Brain microvascular endothelial cell (primary cell): ENCODE measurements at regions not wholly inside any gene's neighbourhood (a gene's known extent, or its start where the extent isn't known, plus 50 kb on each side); places are given as distances from the start of the nearest gene placed in this dataset.

Experiments used
- DNase-seq: peaks from one replicate; pipeline ENCODE4 v3.0.0-alpha.2; 2020
- H3K27ac ChIP-seq: fragments of 250-450 bp; sonication (Bioruptor Pico); 2 replicates; pipeline ENCODE4 v1.5.1; 2020; ENCODE audit warnings: mild to moderate bottlenecking, moderate library complexity
- H3K27me3 ChIP-seq: fragments of 250-450 bp; sonication (Bioruptor Pico); replicated peaks from 2 replicates; pipeline ENCODE4 v1.5.1; 2020; ENCODE audit warnings: mild to moderate bottlenecking
- H3K36me3 ChIP-seq: fragments of 250-450 bp; sonication (Bioruptor Pico); replicated peaks from 2 replicates; pipeline ENCODE4 v1.5.1; 2020; ENCODE audit warnings: mild to moderate bottlenecking
- H3K4me3 ChIP-seq: 2 replicates; pipeline ENCODE4 v1.5.1; 2011; ENCODE audit warnings: low read depth, mild to moderate bottlenecking, control low read depth, low read length, moderate library complexity
- in situ Hi-C: cut with HindIII; loops from 2 replicates; pipeline ENCODE4 v1.10.0; 2017; ENCODE audit warnings: low sequenced_read_pairs, low pct_ligation_motif_present
- TF ChIP-seq, protein P1 (sequence below): IDR thresholded peaks from 2 replicates; pipeline ENCODE4 v1.5.1; 2011; ENCODE audit warnings: low read depth, mild to moderate bottlenecking, moderate library complexity, low read length, control low read depth, inconsistent platforms; ENCODE audit errors: missing control alignments

DNA sequence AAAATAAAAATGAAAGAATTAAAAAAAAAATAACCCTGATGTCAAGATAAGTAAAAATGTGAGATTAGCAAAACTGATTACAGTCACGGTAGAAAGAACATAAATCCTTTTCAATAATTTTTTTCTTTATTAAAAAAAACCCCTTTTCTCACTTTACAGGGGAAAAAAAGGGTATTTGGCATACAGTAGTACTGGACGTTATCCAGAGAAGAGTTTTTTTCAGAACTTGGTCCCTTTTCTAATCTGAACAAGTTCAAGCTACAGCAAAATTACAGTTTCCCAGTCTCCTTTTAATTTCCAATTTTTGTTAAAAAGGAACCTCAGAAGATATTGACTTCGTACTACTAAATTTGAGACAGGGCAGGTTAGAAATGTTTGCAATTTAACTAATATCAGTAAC, 134.7 kb upstream of the DCN start:
- in situ Hi-C loops: no loop called here
- no peak for DNase-seq

DNA sequence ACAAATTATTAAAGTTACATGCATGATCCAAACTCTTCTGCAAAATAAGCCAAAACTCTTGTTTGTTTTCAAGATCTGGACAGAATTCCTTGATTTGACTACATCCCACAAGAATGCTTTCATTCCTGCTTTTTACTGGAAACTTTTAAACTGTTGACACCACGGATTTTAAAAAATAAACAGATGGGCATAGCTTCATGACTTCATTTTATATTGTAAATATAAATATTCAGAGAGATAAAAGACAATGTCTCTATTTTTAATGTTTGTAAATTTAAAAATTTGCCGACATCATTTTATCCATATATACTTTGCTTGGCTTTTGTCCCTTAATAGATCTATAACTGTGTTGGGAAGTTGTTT, 134.3 kb upstream of the DCN start:
- Histone ChIP-seq H3K4me3 (no peak overlapping the region), H3K27me3 (no peaks in the 10 kb centered on the region), H3K36me3 (no peaks in the 10 kb centered on the region), H3K27ac (no peak overlapping the region)
- DNase-seq: no peak
- in situ Hi-C loops: no loop called here
- TF ChIP-seq, protein P1, sequence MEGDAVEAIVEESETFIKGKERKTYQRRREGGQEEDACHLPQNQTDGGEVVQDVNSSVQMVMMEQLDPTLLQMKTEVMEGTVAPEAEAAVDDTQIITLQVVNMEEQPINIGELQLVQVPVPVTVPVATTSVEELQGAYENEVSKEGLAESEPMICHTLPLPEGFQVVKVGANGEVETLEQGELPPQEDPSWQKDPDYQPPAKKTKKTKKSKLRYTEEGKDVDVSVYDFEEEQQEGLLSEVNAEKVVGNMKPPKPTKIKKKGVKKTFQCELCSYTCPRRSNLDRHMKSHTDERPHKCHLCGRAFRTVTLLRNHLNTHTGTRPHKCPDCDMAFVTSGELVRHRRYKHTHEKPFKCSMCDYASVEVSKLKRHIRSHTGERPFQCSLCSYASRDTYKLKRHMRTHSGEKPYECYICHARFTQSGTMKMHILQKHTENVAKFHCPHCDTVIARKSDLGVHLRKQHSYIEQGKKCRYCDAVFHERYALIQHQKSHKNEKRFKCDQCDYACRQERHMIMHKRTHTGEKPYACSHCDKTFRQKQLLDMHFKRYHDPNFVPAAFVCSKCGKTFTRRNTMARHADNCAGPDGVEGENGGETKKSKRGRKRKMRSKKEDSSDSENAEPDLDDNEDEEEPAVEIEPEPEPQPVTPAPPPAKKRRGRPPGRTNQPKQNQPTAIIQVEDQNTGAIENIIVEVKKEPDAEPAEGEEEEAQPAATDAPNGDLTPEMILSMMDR: no peak

More for the DNA sequence above, 134.7 kb upstream of the DCN start:
- no peak overlapping the region for H3K4me3 ChIP-seq
- H3K27me3 ChIP-seq: no peaks in the 10 kb centered on the region
- H3K36me3 ChIP-seq: no peaks in the 10 kb centered on the region
- TF ChIP-seq, protein P1: no peak
- no peak overlapping the region for H3K27ac ChIP-seq

DNA sequence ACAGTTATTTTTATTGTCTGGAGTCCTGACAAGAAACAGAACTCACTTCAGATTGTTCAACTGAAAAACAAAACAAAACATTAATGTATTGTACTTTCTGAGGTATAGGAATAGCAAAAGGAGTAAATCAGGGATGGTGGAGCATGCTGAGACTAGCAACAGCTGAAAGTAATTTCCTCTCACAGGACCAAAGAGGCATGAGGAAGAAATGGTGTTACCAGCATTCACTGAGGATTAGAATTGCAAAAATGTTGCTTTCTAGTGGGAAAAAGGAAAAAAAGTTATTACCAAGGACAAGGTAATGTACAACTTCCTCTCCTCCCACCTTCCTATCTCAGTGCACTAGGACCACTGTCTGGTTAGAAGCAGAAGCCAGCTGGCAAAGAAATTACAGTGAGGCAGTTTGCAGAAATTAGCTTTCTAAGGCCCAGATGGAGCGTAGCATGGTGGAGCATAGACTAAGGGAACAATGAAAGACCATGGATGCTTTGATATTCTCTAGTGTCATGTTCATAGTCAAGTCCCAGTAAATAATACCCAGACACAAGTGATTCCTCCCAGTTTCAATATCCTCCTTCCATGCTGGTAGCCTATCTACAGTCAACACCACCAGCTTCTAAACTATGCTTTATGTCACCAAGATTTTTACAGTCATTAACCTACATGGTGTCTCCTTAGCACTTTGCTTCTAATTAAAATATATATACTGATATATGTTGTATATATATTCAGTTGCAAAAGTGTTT, 133.7 kb upstream of the DCN start:
- DNase-seq: no peak
- no peak overlapping the region for H3K27ac ChIP-seq
- in situ Hi-C loops: no loop called here
- TF ChIP-seq, protein P1: no peak
- H3K36me3 ChIP-seq: no peaks in the 10 kb centered on the region
- no peak overlapping the region for H3K4me3 ChIP-seq
- H3K27me3 ChIP-seq: no peaks in the 10 kb centered on the region

DNA sequence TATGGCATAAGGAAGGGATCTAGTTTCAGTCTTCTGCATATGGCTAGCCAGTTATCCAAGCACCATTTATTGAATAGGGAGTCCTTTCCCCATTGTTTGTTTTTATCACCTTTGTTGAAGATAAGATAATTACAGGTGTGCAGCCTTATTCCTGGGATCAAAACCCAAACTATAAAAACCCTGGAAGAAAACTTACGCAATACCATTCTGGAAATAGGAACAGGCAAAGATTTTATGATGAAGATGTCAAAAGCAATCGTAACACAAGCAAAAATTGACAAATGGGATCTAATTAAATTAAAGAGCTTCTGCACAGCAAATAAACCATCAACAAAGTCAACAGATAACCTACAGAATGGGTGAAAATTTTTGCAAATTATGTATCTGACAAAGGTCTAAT, 128.5 kb upstream of the DCN start:
- Histone ChIP-seq H3K4me3 (no peak overlapping the region), H3K36me3 (no peaks in the 10 kb centered on the region), H3K27me3 (no peaks in the 10 kb centered on the region), H3K27ac (no peak overlapping the region)
- TF ChIP-seq, protein P1: no peak
- in situ Hi-C loops: no loop called here
- no peak for DNase-seq

DNA sequence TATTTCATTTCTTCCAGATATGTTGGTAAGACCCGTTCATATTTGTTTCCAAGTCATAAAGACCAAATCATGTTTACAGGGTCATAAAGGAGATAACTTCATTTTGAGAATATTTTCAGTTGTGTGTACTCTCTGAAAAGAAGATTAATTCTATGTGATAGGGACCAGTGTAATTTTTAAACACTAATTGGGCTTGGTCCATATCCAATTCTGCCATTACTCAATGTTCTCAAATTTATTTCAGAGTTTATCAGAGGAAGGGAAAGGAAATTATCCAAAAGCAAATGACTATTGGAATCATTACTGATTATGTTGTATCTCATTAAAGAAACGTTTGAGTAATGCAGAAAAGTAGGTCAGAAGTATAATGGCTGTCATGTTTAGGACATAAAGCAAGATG, 126.8 kb upstream of the DCN start:
- H3K27me3 ChIP-seq: no peaks in the 10 kb centered on the region
- in situ Hi-C loops: no loop called here
- TF ChIP-seq, protein P1: no peak
- no peak overlapping the region for H3K27ac ChIP-seq
- no peak overlapping the region for H3K4me3 ChIP-seq
- H3K36me3 ChIP-seq: no peaks in the 10 kb centered on the region
- no peak for DNase-seq
